ENCODE measurements at regions not wholly inside any gene's neighbourhood (a gene's known extent, or its start where the extent isn't known, plus 50 kb on each side); places are given as distances from the start of the nearest gene placed in this dataset.

DNA sequence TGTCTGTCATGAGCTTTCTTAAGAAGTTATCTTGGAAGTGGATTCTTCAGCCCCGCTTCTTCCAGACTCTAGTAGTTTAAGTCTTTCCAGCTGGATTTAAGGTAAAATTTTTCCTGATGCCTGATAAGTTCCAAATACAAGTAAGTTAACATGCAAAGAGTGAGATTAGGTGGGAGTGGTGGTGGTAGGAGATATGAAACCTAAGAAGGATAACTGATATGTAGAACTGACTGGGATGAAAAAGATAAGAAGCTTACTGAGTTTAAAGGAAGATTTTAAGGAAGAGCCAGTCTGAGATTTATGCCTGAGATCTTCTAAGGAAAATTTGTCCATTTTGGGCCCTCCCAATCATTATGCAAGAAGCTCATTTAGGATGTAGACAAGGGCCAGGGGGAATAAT lies 250.9 kb upstream of the SYT10 start:
- DNase-seq (no peak), ATAC-seq (no peak)
- POLR2A ChIA-PET (ENCODE audit: unreplicated experiment) = no interaction called here
- H3K79me2 ChIP-seq (ENCODE audit: low read length) = no peaks in the 10 kb centered on the region
- no peak overlapping the region for H3K4me2 ChIP-seq (ENCODE audit: low read length)
- no peak overlapping the region for H2AFZ ChIP-seq (ENCODE audit: low read length)
- H4K20me1 ChIP-seq (ENCODE audit: low read length) = no peaks in the 10 kb centered on the region
- H3K9ac ChIP-seq (ENCODE audit: low read length) = no peak overlapping the region
- TF ChIP-seq EZH2 (IDR thresholded peaks at IDR 0.05; ENCODE audit: low read length, unreplicated experiment) (no peak), EZH2phosphoT487 (IDR thresholded peaks at IDR 0.05; ENCODE audit: borderline replicate concordance, low read length) (no peak)
- TF ChIP-seq, protein P1, sequence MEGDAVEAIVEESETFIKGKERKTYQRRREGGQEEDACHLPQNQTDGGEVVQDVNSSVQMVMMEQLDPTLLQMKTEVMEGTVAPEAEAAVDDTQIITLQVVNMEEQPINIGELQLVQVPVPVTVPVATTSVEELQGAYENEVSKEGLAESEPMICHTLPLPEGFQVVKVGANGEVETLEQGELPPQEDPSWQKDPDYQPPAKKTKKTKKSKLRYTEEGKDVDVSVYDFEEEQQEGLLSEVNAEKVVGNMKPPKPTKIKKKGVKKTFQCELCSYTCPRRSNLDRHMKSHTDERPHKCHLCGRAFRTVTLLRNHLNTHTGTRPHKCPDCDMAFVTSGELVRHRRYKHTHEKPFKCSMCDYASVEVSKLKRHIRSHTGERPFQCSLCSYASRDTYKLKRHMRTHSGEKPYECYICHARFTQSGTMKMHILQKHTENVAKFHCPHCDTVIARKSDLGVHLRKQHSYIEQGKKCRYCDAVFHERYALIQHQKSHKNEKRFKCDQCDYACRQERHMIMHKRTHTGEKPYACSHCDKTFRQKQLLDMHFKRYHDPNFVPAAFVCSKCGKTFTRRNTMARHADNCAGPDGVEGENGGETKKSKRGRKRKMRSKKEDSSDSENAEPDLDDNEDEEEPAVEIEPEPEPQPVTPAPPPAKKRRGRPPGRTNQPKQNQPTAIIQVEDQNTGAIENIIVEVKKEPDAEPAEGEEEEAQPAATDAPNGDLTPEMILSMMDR (conservative IDR thresholded peaks at IDR 0.05; ENCODE audit: low read depth, low read length) = no peak
- no peaks in the 10 kb centered on the region for H3K27me3 ChIP-seq (ENCODE audit: low read length)
- intact Hi-C loops (cut with micrococcal nuclease) = no loop called here
- CTCF ChIA-PET = no interaction called here
- no peaks in the 10 kb centered on the region for H3K4me1 ChIP-seq (ENCODE audit: insufficient read depth, low read length)
- H3K36me3 ChIP-seq (ENCODE audit: low read depth, low read length) = no peaks in the 10 kb centered on the region
- H3K9me3 ChIP-seq (ENCODE audit: low read length) = no peaks in the 10 kb centered on the region
- BruUV-seq (replicated peaks) = no TSS peak
- no peak overlapping the region for H3K27ac ChIP-seq (ENCODE audit: low read length)
- H3K4me3 ChIP-seq (ENCODE audit: low read length) = no peak overlapping the region
- H3F3A ChIP-seq (ENCODE audit: low read length, unreplicated experiment) = no peaks in the 10 kb centered on the region
- no peaks in the 10 kb centered on the region for H3K9me2 ChIP-seq (replicated peaks; ENCODE audit: low read length)

DNA sequence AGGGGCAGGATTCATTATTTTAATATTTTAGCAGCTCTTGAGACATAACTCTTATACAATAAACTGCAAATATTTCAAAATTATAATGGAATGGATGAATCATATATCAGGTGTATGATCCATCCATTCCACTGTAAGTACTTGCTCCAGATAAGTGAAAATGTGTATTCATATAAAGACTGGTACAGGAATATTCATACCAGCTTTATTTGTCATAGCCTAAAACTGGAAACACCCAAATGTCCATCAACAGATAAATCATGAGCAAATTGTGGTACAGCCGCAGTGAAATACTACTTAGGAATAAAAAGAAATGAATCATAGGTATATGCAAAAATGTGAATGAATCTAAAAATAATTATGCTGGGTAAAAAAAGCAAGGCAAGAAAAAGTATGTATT lies 263.6 kb upstream of the SYT10 start:
- no peak overlapping the region for H3K4me3 ChIP-seq (ENCODE audit: low read length)
- no peaks in the 10 kb centered on the region for H4K20me1 ChIP-seq (ENCODE audit: low read length)
- intact Hi-C loops (cut with micrococcal nuclease) = no loop called here
- peak; percentile 57 for DNase-seq
- H3F3A ChIP-seq (ENCODE audit: low read length, unreplicated experiment) = no peaks in the 10 kb centered on the region
- BruUV-seq (replicated peaks) = no TSS peak
- H3K79me2 ChIP-seq (ENCODE audit: low read length) = no peaks in the 10 kb centered on the region
- ChIA-PET POLR2A (ENCODE audit: unreplicated experiment) (no interaction called here), CTCF (no interaction called here)
- H3K9me3 ChIP-seq (ENCODE audit: low read length) = no peaks in the 10 kb centered on the region
- H3K27me3 ChIP-seq (ENCODE audit: low read length) = no peaks in the 10 kb centered on the region
- TF ChIP-seq, protein P1 (conservative IDR thresholded peaks at IDR 0.05; ENCODE audit: low read depth, low read length) = no peak
- TF ChIP-seq EZH2phosphoT487 (IDR thresholded peaks at IDR 0.05; ENCODE audit: borderline replicate concordance, low read length) (no peak), EZH2 (IDR thresholded peaks at IDR 0.05; ENCODE audit: low read length, unreplicated experiment) (no peak)
- H3K4me2 ChIP-seq (ENCODE audit: low read length) = no peak overlapping the region
- no peaks in the 10 kb centered on the region for H3K9me2 ChIP-seq (replicated peaks; ENCODE audit: low read length)
- peaks cover 9% of the 10 kb centered on the region; the same call in 1 of the 2 replicates for H3K4me1 ChIP-seq (ENCODE audit: insufficient read depth, low read length)
- no peak overlapping the region for H2AFZ ChIP-seq (ENCODE audit: low read length)
- no peak for ATAC-seq
- no peaks in the 10 kb centered on the region for H3K36me3 ChIP-seq (ENCODE audit: low read depth, low read length)
- H3K9ac ChIP-seq (ENCODE audit: low read length) = no peak overlapping the region
- no peak overlapping the region for H3K27ac ChIP-seq (ENCODE audit: low read length)

DNA sequence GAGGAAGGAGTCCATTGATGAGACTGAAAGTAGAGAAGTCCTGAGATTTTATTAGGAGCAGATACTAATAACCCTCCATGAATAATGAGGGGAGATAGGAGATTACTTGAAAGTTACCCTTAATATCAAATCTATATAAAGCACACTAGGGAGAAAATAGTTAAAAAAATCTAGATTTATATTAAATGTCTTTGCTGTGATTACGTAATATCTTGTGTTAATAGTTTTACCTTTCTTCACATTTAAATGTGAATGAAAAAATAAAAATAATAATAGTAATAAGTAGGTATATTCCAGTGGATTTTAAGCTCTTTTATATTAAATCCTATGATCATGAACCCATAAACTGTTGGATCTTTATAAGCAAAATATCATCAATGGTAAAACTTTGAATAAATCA lies 267.3 kb upstream of the SYT10 start:
- intact Hi-C loops (cut with micrococcal nuclease) = no loop called here
- CTCF ChIA-PET = no interaction called here

More for the DNA sequence above, 267.3 kb upstream of the SYT10 start:
- H3K79me2 ChIP-seq (ENCODE audit: low read length) = no peaks in the 10 kb centered on the region
- no peaks in the 10 kb centered on the region for H4K20me1 ChIP-seq (ENCODE audit: low read length)
- H3K27ac ChIP-seq (ENCODE audit: low read length) = no peak overlapping the region
- H3K36me3 ChIP-seq (ENCODE audit: low read depth, low read length) = no peaks in the 10 kb centered on the region
- no peak overlapping the region for H2AFZ ChIP-seq (ENCODE audit: low read length)
- no peaks in the 10 kb centered on the region for H3K9me2 ChIP-seq (replicated peaks; ENCODE audit: low read length)
- no TSS peak for BruUV-seq (replicated peaks)
- H3F3A ChIP-seq (ENCODE audit: low read length, unreplicated experiment) = no peaks in the 10 kb centered on the region
- no peaks in the 10 kb centered on the region for H3K9me3 ChIP-seq (ENCODE audit: low read length)
- peaks cover 9% of the 10 kb centered on the region; the same call in 1 of the 2 replicates for H3K4me1 ChIP-seq (ENCODE audit: insufficient read depth, low read length)
- H3K4me2 ChIP-seq (ENCODE audit: low read length) = no peak overlapping the region
- no peak overlapping the region for H3K9ac ChIP-seq (ENCODE audit: low read length)
- POLR2A ChIA-PET (ENCODE audit: unreplicated experiment) = no interaction called here
- no peaks in the 10 kb centered on the region for H3K27me3 ChIP-seq (ENCODE audit: low read length)
- no peak overlapping the region for H3K4me3 ChIP-seq (ENCODE audit: low read length)
- ATAC-seq (no peak), DNase-seq (no peak)
- TF ChIP-seq, protein P1 (conservative IDR thresholded peaks at IDR 0.05; ENCODE audit: low read depth, low read length) = no peak
- no peak for TF ChIP-seq EZH2 (IDR thresholded peaks at IDR 0.05; ENCODE audit: low read length, unreplicated experiment)
- TF ChIP-seq EZH2phosphoT487 (IDR thresholded peaks at IDR 0.05; ENCODE audit: borderline replicate concordance, low read length) = no peak

All from PC-3 (cell line).